GM20000 (cell line): ENCODE measurements at regions not wholly inside any gene's neighbourhood (a gene's known extent, or its start where the extent isn't known, plus 50 kb on each side); places are given as distances from the start of the nearest gene placed in this dataset.

ENCODE experiments used
- DNase-seq: peaks from one replicate; pipeline ENCODE4 v3.0.0; 2012; ENCODE audit warnings: low spot score
- TF ChIP-seq, protein P1 (sequence below): IDR thresholded peaks from 2 replicates; pipeline ENCODE4 v1.5.1; 2012; ENCODE audit warnings: mild to moderate bottlenecking, control low read depth; ENCODE audit errors: extremely low read depth, missing control alignments

DNA sequence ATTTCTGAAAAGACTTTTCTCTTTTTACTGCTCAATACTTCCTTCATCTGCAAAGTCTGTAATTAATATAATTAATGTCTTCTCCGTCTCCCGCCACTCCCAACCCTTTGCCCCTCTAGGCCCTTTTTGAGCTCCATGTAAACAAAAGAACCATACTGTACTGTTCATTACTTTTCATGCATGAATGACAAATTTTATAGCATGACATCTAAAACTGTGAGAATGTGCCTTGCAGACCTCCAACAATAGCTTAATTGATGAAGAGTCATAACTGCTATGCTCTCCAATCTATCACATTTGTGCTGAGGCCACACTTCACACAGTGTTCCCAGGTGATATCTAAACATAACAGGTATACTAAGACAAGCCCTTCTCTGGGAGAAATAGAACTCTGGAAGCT lies 1122.7 kb upstream of the ATXN7L3B start:
- TF ChIP-seq, protein P1, sequence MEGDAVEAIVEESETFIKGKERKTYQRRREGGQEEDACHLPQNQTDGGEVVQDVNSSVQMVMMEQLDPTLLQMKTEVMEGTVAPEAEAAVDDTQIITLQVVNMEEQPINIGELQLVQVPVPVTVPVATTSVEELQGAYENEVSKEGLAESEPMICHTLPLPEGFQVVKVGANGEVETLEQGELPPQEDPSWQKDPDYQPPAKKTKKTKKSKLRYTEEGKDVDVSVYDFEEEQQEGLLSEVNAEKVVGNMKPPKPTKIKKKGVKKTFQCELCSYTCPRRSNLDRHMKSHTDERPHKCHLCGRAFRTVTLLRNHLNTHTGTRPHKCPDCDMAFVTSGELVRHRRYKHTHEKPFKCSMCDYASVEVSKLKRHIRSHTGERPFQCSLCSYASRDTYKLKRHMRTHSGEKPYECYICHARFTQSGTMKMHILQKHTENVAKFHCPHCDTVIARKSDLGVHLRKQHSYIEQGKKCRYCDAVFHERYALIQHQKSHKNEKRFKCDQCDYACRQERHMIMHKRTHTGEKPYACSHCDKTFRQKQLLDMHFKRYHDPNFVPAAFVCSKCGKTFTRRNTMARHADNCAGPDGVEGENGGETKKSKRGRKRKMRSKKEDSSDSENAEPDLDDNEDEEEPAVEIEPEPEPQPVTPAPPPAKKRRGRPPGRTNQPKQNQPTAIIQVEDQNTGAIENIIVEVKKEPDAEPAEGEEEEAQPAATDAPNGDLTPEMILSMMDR, result no peak
- DNase-seq, result no peak

DNA sequence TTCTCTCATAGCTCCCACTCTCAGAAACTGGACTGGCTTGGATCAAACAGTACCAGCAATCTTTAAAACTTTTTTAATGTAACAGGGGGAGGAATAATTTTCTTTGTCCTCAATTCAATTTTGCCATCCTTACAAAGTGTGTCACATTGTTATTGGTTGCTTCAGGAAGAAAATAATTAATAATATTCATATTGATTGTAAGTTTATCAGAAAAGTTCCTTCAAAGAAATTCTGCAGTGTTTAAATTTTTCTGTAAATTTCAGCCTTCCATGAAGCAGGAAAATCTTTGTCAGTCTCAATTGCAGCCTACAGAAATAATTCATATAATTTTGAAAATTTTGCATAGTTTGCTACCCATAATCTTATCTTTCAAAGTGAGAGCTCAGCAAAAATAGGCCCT lies 1119.1 kb upstream of the ATXN7L3B start:
- TF ChIP-seq, protein P1, result no peak
- DNase-seq, result no peak

DNA sequence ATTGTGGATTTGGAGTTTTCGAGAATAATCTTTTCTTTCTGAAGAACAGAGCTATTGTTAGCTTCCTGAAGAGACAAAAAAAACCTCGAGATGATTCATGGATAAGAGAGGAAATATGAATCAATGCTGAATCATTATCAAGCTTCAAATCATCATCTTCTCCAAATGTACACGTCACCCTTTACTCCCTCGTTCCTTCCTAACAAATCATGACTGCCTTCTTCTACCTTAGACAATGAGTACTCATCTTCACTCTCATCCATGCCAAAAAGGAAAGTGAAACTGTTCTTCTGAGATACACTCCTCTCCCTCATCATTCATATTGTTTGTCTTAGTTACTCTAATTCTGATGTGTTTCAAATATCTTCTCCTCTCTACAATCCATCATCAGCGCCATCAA lies 1115.8 kb upstream of the ATXN7L3B start:
- peak; percentile 3 for DNase-seq
- TF ChIP-seq, protein P1, result no peak

DNA sequence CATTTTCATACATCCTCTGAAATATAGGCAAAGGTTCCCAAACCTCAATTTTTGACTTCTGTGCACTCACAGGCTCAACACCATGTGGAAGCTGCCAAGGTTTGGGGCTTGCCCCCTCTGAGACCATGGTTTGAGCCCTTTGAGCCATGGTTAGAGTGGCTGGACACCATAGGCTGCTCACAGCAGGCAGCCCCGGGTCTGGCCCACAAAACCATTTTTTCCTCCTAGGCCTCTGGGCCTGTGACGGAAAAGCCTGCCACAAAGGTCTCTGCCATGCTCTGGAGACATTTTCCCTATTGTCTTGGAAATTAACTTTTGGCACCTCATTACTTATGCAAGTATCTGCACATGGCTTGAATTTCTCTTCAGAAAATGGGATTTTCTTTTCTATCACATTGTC lies 1113.2 kb upstream of the ATXN7L3B start:
- no peak for DNase-seq
- TF ChIP-seq, protein P1, result no peak

DNA sequence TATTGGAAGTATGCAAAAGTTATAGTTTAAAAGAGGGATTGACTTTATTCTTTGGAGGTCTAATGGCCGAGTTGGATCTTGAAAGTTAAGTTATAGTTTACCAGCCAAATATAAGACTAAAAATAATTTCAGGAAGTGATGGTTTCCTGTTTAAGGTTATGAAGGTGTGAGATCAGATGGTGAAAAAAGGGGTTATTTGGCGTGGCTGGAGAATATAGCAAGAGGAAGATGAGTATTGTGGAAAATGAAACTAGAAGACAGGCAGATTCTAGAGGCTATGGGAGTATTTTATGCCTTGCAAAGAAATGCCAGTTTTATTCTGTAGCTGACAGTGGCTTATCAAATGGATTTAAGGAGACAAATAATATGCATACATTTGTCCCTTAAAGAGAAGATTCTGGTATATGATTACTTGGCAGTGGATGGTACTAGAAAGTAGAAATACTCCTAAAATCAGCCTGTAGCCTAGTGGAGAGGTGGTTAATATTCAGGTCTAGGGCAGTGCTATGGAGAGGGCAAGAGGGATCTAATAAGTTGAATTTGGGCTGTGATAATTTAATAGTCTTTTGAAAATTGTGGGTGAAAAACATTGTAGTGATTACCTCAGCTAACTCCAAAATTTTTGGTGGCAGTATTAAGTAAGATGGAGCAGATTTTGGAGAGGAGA lies 1091.8 kb upstream of the ATXN7L3B start:
- TF ChIP-seq, protein P1, result no peak
- peak; percentile 2 for DNase-seq

DNA sequence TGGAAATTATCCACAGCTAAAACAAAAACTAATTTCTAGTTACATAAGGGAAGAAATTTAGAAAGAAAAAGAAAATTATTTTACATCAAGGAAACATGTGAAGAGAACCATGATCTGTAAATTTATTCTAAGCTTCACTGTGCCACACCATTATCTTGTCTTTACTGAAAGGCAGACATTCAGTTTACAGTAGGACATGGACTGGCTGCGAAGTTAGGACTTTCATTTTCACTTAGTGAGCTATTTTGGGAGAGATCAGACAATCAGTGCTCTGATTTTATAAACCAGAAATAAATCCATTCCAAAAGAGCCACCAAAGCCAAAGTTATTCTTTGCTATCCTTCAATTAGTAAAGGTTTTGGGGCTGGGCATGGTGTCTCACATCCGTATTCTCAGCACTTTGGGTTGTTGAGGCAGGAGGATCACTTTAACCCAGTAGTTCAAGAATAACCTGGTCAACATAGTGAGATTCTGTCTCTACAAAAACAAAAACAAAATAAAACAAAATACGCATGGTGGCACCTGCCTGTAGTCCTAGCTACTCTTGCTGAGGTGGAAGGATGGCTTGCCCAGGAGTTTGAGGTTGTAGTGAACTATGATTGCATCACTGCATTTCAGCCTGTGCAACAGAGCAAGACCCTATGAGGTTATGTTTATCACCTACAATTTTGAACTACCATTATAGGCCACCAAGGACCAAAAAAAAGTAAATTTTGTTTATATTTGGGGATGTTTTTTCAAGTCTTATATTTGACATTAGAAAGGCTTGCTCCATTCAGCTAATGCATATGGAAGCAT lies 1084.8 kb upstream of the ATXN7L3B start:
- TF ChIP-seq, protein P1, result no peak
- peak; percentile 3 for DNase-seq

DNA sequence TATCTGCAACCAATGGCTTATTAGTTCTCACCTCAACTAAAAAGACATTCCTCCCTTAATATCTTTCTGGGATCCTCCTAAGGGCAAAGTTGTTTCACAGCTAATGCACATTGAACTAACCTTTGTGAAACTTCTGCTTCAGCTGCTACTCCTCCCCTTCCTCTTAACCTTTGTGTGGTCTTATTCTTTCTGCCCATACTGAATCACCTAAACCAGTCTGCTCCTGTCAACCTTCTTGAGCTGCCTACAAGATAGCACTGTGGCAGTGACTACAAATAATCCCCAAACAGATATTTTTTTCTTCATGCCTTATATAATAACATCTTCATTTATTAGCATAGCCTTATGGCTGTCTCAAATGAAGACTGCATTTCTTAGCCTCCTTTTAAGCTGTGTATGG lies 1077.4 kb upstream of the ATXN7L3B start:
- DNase-seq, result no peak

More for the DNA sequence above, 1077.4 kb upstream of the ATXN7L3B start:
- TF ChIP-seq, protein P1, result no peak
